ENCODE measurements at regions not wholly inside any gene's neighbourhood (a gene's known extent, or its start where the extent isn't known, plus 50 kb on each side); places are given as distances from the start of the nearest gene placed in this dataset.

GRCh38 chr2:37848451-37848850, 76.6 kb upstream of the RMDN2 start:
- Histone ChIP-seq H3K4me3 (no peak overlapping the region), H3K27ac (no peak overlapping the region), H3K27me3 (no peaks in the 10 kb centered on the region), H3K9me3 (no peaks in the 10 kb centered on the region), H3K4me1 (peaks cover 0 to 22% (median 11%) of the 10 kb centered on the region in 4 donors), H3K36me3 (no peaks in the 10 kb centered on the region)
- intact Hi-C loops (cut with DNase I; ENCODE audit: low total_unique reads), result no loop called here
- TF ChIP-seq CTCF (IDR thresholded peaks at IDR 0.05), result no peak
- DNase-seq, result no peak

- Histone ChIP-seq H3K4me1 (peaks cover 0 to 26% (median 12%) of the 10 kb centered on the region in 4 donors), H3K27me3 (no peaks in the 10 kb centered on the region), H3K27ac (no peak overlapping the region), H3K36me3 (no peaks in the 10 kb centered on the region), H3K4me3 (no peak overlapping the region), H3K9me3 (no peaks in the 10 kb centered on the region)
- no peak for DNase-seq
- TF ChIP-seq CTCF (IDR thresholded peaks at IDR 0.05), result no peak
- intact Hi-C loops (cut with DNase I; ENCODE audit: low total_unique reads), result no loop called here
Measured at GRCh38 chr2:37849911-37850310, 75.2 kb upstream of the RMDN2 start.

GRCh38 chr2:37851428-37851827, 73.7 kb upstream of the RMDN2 start:
- Histone ChIP-seq H3K27me3 (no peaks in the 10 kb centered on the region), H3K9me3 (no peaks in the 10 kb centered on the region), H3K4me1 (peaks cover 0 to 41% (median 27%) of the 10 kb centered on the region in 4 donors), H3K4me3 (no peak overlapping the region), H3K27ac (peak overlapping the region; percentile 39 to 61), H3K36me3 (no peaks in the 10 kb centered on the region)
- no peak for DNase-seq
- TF ChIP-seq CTCF (IDR thresholded peaks at IDR 0.05), result no peak
- intact Hi-C loops (cut with DNase I; ENCODE audit: low total_unique reads), result no loop called here

GRCh38 chr2:37851828-37852584, 73.1 kb upstream of the RMDN2 start:
- intact Hi-C loops (cut with DNase I; ENCODE audit: low total_unique reads), result no loop called here
- H3K9me3 ChIP-seq, result no peaks in the 10 kb centered on the region
- no peak overlapping the region for H3K4me3 ChIP-seq
- no peaks in the 10 kb centered on the region for H3K36me3 ChIP-seq
- DNase-seq, result no peak
- peaks cover 0 to 47% (median 31%) of the 10 kb centered on the region in 4 donors for H3K4me1 ChIP-seq
- no peak for TF ChIP-seq CTCF (IDR thresholded peaks at IDR 0.05)
- peak overlapping the region; percentile 39 to 61 for H3K27ac ChIP-seq
- no peaks in the 10 kb centered on the region for H3K27me3 ChIP-seq

GRCh38 chr2:37852585-37853014, 72.5 kb upstream of the RMDN2 start:
- Histone ChIP-seq H3K9me3 (no peaks in the 10 kb centered on the region), H3K36me3 (no peaks in the 10 kb centered on the region), H3K4me1 (peaks cover 0 to 53% (median 35%) of the 10 kb centered on the region in 4 donors), H3K4me3 (no peak overlapping the region), H3K27ac (peak overlapping the region; percentile 13 to 61), H3K27me3 (no peaks in the 10 kb centered on the region)
- DNase-seq, result no peak
- intact Hi-C loops (cut with DNase I; ENCODE audit: low total_unique reads), result no loop called here
- no peak for TF ChIP-seq CTCF (IDR thresholded peaks at IDR 0.05)
